GM23338 (cell line): ENCODE measurements at regions not wholly inside any gene's neighbourhood (a gene's known extent, or its start where the extent isn't known, plus 50 kb on each side); places are given as distances from the start of the nearest gene placed in this dataset.

Source experiments
- ATAC-seq: fragments of 200-7000 bp; cut with Tn5 transposase; 3 replicates; pipeline ENCODE4 v1.9.1; 2020
- DNase-seq: peaks from one replicate; pipeline ENCODE4 v3.0.0-alpha.2; 2015; ENCODE audit warnings: low spot score
- H2AFZ ChIP-seq: fragments of 200-600 bp; sonication (generic); 2 replicates; pipeline ENCODE4 v1.8.0; 2016; ENCODE audit warnings: antibody characterized with exemption, mild to moderate bottlenecking, moderate library complexity
- H3F3A ChIP-seq: fragments of 200-600 bp; sonication (generic); replicated peaks from 2 replicates; pipeline ENCODE4 v1.8.0; 2017; ENCODE audit warnings: antibody characterized with exemption, mixed run types, low read depth
- H3K27ac ChIP-seq: fragments of 200-600 bp; sonication (generic); 2 replicates; pipeline ENCODE4 v1.6.1; 2016; ENCODE audit warnings: low read depth
- H3K27me3 ChIP-seq: fragments of 200-600 bp; sonication (generic); 2 replicates; pipeline ENCODE4 v1.8.0; 2016; ENCODE audit warnings: mild to moderate bottlenecking, mixed run types, moderate library complexity; ENCODE audit not compliant: insufficient read depth
- H3K36me3 ChIP-seq: fragments of 200-600 bp; sonication (generic); 2 replicates; pipeline ENCODE4 v1.8.0; 2016; ENCODE audit warnings: mild to moderate bottlenecking; ENCODE audit not compliant: insufficient read depth
- H3K4me1 ChIP-seq: fragments of 200-600 bp; sonication (generic); 2 replicates; pipeline ENCODE4 v1.8.0; 2016; ENCODE audit warnings: mild to moderate bottlenecking, moderate library complexity; ENCODE audit not compliant: insufficient read depth
- H3K4me2 ChIP-seq: fragments of 200-600 bp; sonication (generic); 2 replicates; pipeline ENCODE4 v1.7.1; 2017; ENCODE audit warnings: mixed run types
- H3K4me3 ChIP-seq: fragments of 200-600 bp; sonication (generic); 2 replicates; pipeline ENCODE4 v1.6.1; 2016; ENCODE audit warnings: mixed run types
- H3K79me2 ChIP-seq: fragments of 200-600 bp; sonication (generic); replicated peaks from 2 replicates; pipeline ENCODE4 v1.8.0; 2017; ENCODE audit warnings: mild to moderate bottlenecking; ENCODE audit not compliant: insufficient read depth
- H3K9me2 ChIP-seq: fragments of 200-600 bp; sonication (generic); 2 replicates; pipeline ENCODE4 v1.8.0; 2017; ENCODE audit not compliant: insufficient read depth
- H4K20me1 ChIP-seq: fragments of 200-600 bp; sonication (generic); replicated peaks from 2 replicates; pipeline ENCODE4 v1.8.0; 2017; ENCODE audit warnings: mild to moderate bottlenecking; ENCODE audit not compliant: insufficient read depth
- H3K27ac Mint-ChIP-seq: 2 replicates; pipeline ENCODE4 v1.8.0; 2020; ENCODE audit warnings: inconsistent platforms, mild to moderate bottlenecking, moderate library complexity, mixed read lengths
- H3K27me3 Mint-ChIP-seq: 3 replicates; pipeline ENCODE4 v1.8.0; 2022; ENCODE audit warnings: low read depth, mild to moderate bottlenecking, moderate library complexity, mixed read lengths, inconsistent platforms; ENCODE audit not compliant: insufficient read depth, poor library complexity
- H3K36me3 Mint-ChIP-seq: 3 replicates; pipeline ENCODE4 v1.8.0; 2021; ENCODE audit warnings: low read depth, mild to moderate bottlenecking, inconsistent platforms, moderate library complexity, mixed read lengths
- H3K4me1 Mint-ChIP-seq: 3 replicates; pipeline ENCODE4 v1.8.0; 2020; ENCODE audit warnings: mild to moderate bottlenecking, inconsistent platforms, mixed read lengths
- H3K4me3 Mint-ChIP-seq: 3 replicates; pipeline ENCODE4 v1.8.0; 2021; ENCODE audit warnings: moderate library complexity, mild to moderate bottlenecking, inconsistent platforms, mixed read lengths
- H3K9me3 Mint-ChIP-seq: 3 replicates; pipeline ENCODE4 v1.8.0; 2020; ENCODE audit warnings: moderate library complexity, mild to moderate bottlenecking, inconsistent platforms, mixed read lengths
- CTCF ChIP-seq, 2 experiments: fragments of 200-600 bp in 1 of 2; sonication (generic) in 1 of 2; conservative IDR thresholded peaks; 2 replicates each; pipeline versions ENCODE4 v1.5.1 to v1.6.1; 2016 to 2017; ENCODE audit warnings: antibody characterized with exemption in 2 of 2, low read depth in 2 of 2, mild to moderate bottlenecking in 2 of 2, moderate library complexity in 1 of 2
- ETS1 ChIP-seq: IDR thresholded peaks from 2 replicates; pipeline ENCODE4 v1.6.1; 2016; ENCODE audit warnings: antibody characterized with exemption
- EZH2 ChIP-seq: fragments of 200-600 bp; sonication (generic); IDR thresholded peaks from one replicate; pipeline ENCODE4 v1.8.0; 2017; ENCODE audit warnings: antibody characterized with exemption, mild to moderate bottlenecking, low read depth; ENCODE audit not compliant: unreplicated experiment
- EZH2phosphoT487 ChIP-seq: fragments of 200-600 bp; sonication (generic); IDR thresholded peaks from one replicate; pipeline ENCODE4 v1.8.1; 2018; ENCODE audit warnings: antibody characterized with exemption; ENCODE audit not compliant: unreplicated experiment
- JUNB ChIP-seq: IDR thresholded peaks from one replicate; pipeline ENCODE4 v1.6.1; 2016; ENCODE audit warnings: antibody characterized with exemption; ENCODE audit not compliant: unreplicated experiment
- NANOG ChIP-seq: IDR thresholded peaks from 2 replicates; pipeline ENCODE4 v1.6.1; 2016; ENCODE audit warnings: antibody characterized with exemption, borderline replicate concordance
- POLR2AphosphoS5 ChIP-seq: IDR thresholded peaks from 2 replicates; pipeline ENCODE4 v1.6.1; 2016; ENCODE audit warnings: antibody characterized with exemption, low read depth
- STAT1 ChIP-seq: IDR thresholded peaks from one replicate; pipeline ENCODE4 v1.6.1; 2016; ENCODE audit warnings: antibody characterized with exemption; ENCODE audit not compliant: unreplicated experiment
- ZNF114 ChIP-seq: fragments of 250-450 bp; sonication (Bioruptor Pico); IDR thresholded peaks from 2 replicates; pipeline ENCODE4 v1.5.0; 2020; ENCODE audit warnings: mild to moderate bottlenecking, moderate library complexity
- ZNF331 ChIP-seq: fragments of 250-450 bp; sonication (Bioruptor Pico); IDR thresholded peaks from 2 replicates; pipeline ENCODE4 v1.5.0; 2020; ENCODE audit warnings: low read depth, mild to moderate bottlenecking, moderate library complexity
- ZNF462 ChIP-seq: fragments of 250-450 bp; sonication (Bioruptor Pico); IDR thresholded peaks from 2 replicates; pipeline ENCODE4 v1.5.0; 2020; ENCODE audit warnings: mild to moderate bottlenecking, moderate library complexity
- TF ChIP-seq, protein P1 (sequence below): IDR thresholded peaks from one replicate; pipeline ENCODE4 v1.6.1; 2018; ENCODE audit warnings: antibody characterized with exemption; ENCODE audit not compliant: unreplicated experiment

DNA sequence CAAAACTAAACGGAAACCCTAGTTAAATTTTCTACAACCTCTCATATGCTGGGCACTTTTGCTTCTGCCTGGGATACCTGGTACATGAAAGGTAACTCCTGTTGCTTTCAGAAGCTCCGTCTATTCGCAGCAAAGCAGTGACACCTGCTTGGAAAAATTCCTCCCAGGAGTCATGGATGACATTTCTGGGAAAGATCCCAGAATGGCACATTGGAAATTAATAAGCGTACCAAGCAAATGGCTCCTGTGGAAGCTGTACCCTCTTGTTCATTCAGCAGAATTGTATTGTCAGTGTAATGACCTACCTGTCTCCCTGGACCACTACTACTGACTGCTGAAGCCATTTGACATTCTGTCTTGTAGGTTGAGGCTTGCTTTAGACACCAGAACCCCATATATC lies 349.7 kb upstream of the NOCT start:
- no peak overlapping the region for H3K4me3 ChIP-seq
- H3F3A ChIP-seq, result no peaks in the 10 kb centered on the region
- H4K20me1 ChIP-seq, result no peaks in the 10 kb centered on the region
- H3K27ac Mint-ChIP-seq, result no peak overlapping the region
- TF ChIP-seq EZH2phosphoT487 (no peak), ZNF331 (CRISPR knock-in tag) (no peak), JUNB (no peak), ETS1 (no peak), CTCF (conservative IDR thresholded peaks at IDR 0.05; ENCODE audit: low read depth in 2 of 2) (no peak), ZNF462 (CRISPR knock-in tag) (no peak), ZNF114 (CRISPR knock-in tag) (no peak), POLR2AphosphoS5 (no peak), EZH2 (no peak), NANOG (no peak), STAT1 (no peak)
- TF ChIP-seq, protein P1, sequence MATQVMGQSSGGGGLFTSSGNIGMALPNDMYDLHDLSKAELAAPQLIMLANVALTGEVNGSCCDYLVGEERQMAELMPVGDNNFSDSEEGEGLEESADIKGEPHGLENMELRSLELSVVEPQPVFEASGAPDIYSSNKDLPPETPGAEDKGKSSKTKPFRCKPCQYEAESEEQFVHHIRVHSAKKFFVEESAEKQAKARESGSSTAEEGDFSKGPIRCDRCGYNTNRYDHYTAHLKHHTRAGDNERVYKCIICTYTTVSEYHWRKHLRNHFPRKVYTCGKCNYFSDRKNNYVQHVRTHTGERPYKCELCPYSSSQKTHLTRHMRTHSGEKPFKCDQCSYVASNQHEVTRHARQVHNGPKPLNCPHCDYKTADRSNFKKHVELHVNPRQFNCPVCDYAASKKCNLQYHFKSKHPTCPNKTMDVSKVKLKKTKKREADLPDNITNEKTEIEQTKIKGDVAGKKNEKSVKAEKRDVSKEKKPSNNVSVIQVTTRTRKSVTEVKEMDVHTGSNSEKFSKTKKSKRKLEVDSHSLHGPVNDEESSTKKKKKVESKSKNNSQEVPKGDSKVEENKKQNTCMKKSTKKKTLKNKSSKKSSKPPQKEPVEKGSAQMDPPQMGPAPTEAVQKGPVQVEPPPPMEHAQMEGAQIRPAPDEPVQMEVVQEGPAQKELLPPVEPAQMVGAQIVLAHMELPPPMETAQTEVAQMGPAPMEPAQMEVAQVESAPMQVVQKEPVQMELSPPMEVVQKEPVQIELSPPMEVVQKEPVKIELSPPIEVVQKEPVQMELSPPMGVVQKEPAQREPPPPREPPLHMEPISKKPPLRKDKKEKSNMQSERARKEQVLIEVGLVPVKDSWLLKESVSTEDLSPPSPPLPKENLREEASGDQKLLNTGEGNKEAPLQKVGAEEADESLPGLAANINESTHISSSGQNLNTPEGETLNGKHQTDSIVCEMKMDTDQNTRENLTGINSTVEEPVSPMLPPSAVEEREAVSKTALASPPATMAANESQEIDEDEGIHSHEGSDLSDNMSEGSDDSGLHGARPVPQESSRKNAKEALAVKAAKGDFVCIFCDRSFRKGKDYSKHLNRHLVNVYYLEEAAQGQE, result no peak
- no peaks in the 10 kb centered on the region for H3K79me2 ChIP-seq
- no peaks in the 10 kb centered on the region; the same call in 2 of the 3 replicates for H3K36me3 Mint-ChIP-seq
- DNase-seq, result no peak
- no peaks in the 10 kb centered on the region; the same call in 2 of the 3 replicates for H3K9me3 Mint-ChIP-seq
- H2AFZ ChIP-seq, result 0 out of 2 replicates have a peak overlapping the region, but pooled peaks have one; percentile 7
- peaks cover 6% of the 10 kb centered on the region; the same call in 2 of the 3 replicates for H3K4me1 Mint-ChIP-seq
- no peak for ATAC-seq
- H3K4me2 ChIP-seq, result no peak overlapping the region
- H3K27ac ChIP-seq, result no peak overlapping the region
- H3K27me3 Mint-ChIP-seq, result peaks cover 6% of the 10 kb centered on the region
- peaks cover 23% of the 10 kb centered on the region for H3K9me2 ChIP-seq
- no peaks in the 10 kb centered on the region for H3K27me3 ChIP-seq
- no peak overlapping the region for H3K4me3 Mint-ChIP-seq
- H3K36me3 ChIP-seq, result no peaks in the 10 kb centered on the region
- H3K4me1 ChIP-seq, result peaks cover 10% of the 10 kb centered on the region
